Stimulated activated CD8-positive, alpha-beta memory T cell treated with anti-CD3 and anti-CD28 coated beads, Interleukin-7, amount 100 ng/mL, for 24 hours (primary cell): ENCODE measurements at regions not wholly inside any gene's neighbourhood (a gene's known extent, or its start where the extent isn't known, plus 50 kb on each side); places are given as distances from the start of the nearest gene placed in this dataset.

Experiments
- DNase-seq: peaks from one replicate; pipeline ENCODE4 v3.0.0-alpha.2; 2020; ENCODE audit warnings: low read depth

- DNase-seq: no peak
Observed at GRCh38 chr13:44176173-44176572, 197.5 kb upstream of the SERP2 start.

- DNase-seq: no peak
Observed at GRCh38 chr13:44180876-44181536, 192.6 kb upstream of the SERP2 start.

- DNase-seq: no peak
Observed at GRCh38 chr13:44181931-44182330, 191.7 kb upstream of the SERP2 start.

- DNase-seq: no peak
Observed at GRCh38 chr13:44184740-44185139, 188.9 kb upstream of the SERP2 start.

GRCh38 chr13:44188257-44188656 is 185.4 kb upstream of the SERP2 start:
- no peak for DNase-seq

GRCh38 chr13:44189085-44189484 is 184.5 kb upstream of the SERP2 start:
- DNase-seq: no peak

- DNase-seq: no peak
Observed at GRCh38 chr13:44191103-44191502, 182.5 kb upstream of the SERP2 start.

GRCh38 chr13:44191504-44192171 is 182.0 kb upstream of the SERP2 start:
- no peak for DNase-seq

- no peak for DNase-seq
Observed at GRCh38 chr13:44193731-44194130, 179.9 kb upstream of the SERP2 start.

GRCh38 chr13:44195245-44195644 is 178.4 kb upstream of the SERP2 start:
- DNase-seq: no peak

GRCh38 chr13:44196196-44196751 is 177.3 kb upstream of the SERP2 start:
- no peak for DNase-seq

GRCh38 chr13:44197791-44198770 is 175.5 kb upstream of the SERP2 start:
- DNase-seq: no peak

- DNase-seq: no peak
Observed at GRCh38 chr13:44198826-44199225, 174.8 kb upstream of the SERP2 start.

- no peak for DNase-seq
Observed at GRCh38 chr13:44199627-44200207, 173.9 kb upstream of the SERP2 start.

- no peak for DNase-seq
Observed at GRCh38 chr13:44206434-44206833, 167.2 kb upstream of the SERP2 start.

- DNase-seq: no peak
Observed at GRCh38 chr13:44207476-44207875, 166.1 kb upstream of the SERP2 start.

GRCh38 chr13:44210525-44210924 is 163.1 kb upstream of the SERP2 start:
- no peak for DNase-seq

GRCh38 chr13:44211286-44211685 is 162.3 kb upstream of the SERP2 start:
- DNase-seq: no peak

GRCh38 chr13:44211704-44212346 is 161.8 kb upstream of the SERP2 start:
- no peak for DNase-seq

- no peak for DNase-seq
Observed at GRCh38 chr13:44212633-44213396, 160.8 kb upstream of the SERP2 start.
